ENCODE measurements at regions not wholly inside any gene's neighbourhood (a gene's known extent, or its start where the extent isn't known, plus 50 kb on each side); places are given as distances from the start of the nearest gene placed in this dataset.

DNA sequence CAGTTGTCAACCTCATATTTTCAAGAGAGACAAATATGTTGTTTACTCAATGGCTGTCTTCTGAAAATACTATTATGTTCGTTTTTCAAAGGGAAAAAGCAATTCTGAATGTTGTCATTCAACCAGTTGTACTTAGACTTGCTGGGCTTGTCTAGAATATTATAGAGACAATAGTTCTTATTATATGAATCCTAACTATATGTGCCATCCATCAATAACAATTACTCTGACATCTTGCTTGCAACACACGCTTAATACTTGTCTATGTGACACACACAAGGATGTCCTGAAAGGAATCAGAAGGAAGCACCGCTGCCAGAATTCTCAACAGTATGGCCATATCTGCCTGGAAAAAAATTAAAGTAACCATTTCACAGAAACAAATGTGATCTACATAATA is 283.3 kb upstream of the NRSN1 start:
- TF ChIP-seq, protein P1, sequence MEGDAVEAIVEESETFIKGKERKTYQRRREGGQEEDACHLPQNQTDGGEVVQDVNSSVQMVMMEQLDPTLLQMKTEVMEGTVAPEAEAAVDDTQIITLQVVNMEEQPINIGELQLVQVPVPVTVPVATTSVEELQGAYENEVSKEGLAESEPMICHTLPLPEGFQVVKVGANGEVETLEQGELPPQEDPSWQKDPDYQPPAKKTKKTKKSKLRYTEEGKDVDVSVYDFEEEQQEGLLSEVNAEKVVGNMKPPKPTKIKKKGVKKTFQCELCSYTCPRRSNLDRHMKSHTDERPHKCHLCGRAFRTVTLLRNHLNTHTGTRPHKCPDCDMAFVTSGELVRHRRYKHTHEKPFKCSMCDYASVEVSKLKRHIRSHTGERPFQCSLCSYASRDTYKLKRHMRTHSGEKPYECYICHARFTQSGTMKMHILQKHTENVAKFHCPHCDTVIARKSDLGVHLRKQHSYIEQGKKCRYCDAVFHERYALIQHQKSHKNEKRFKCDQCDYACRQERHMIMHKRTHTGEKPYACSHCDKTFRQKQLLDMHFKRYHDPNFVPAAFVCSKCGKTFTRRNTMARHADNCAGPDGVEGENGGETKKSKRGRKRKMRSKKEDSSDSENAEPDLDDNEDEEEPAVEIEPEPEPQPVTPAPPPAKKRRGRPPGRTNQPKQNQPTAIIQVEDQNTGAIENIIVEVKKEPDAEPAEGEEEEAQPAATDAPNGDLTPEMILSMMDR (IDR thresholded peaks at IDR 0.05) = no peak
- no peak for TF ChIP-seq POLR2A (IDR thresholded peaks at IDR 0.05)
